ENCODE measurements at regions not wholly inside any gene's neighbourhood (a gene's known extent, or its start where the extent isn't known, plus 50 kb on each side); places are given as distances from the start of the nearest gene placed in this dataset.

GRCh38 chr1:94619731-94620130 is 78.2 kb upstream of the F3 start:
- DNase-seq, result no peak
- Histone ChIP-seq H3K36me3 (no peaks in the 10 kb centered on the region), H3K9me3 (peaks cover 0 to 11% (median 0%) of the 10 kb centered on the region in 3 donors), H3K4me1 (peaks cover 7 to 49% (median 15%) of the 10 kb centered on the region in 3 donors), H3K4me3 (no peak overlapping the region), H3K27me3 (no peaks in the 10 kb centered on the region), H3K27ac (peak overlapping the region in 1 of 4 donors; percentile 71)
- intact Hi-C loops (cut with DNase I), result no loop called here
- WGBS, 2 donors, result 21 to 32% methylated on average over 1 of the region's 1 CpG
- TF ChIP-seq, protein P1, sequence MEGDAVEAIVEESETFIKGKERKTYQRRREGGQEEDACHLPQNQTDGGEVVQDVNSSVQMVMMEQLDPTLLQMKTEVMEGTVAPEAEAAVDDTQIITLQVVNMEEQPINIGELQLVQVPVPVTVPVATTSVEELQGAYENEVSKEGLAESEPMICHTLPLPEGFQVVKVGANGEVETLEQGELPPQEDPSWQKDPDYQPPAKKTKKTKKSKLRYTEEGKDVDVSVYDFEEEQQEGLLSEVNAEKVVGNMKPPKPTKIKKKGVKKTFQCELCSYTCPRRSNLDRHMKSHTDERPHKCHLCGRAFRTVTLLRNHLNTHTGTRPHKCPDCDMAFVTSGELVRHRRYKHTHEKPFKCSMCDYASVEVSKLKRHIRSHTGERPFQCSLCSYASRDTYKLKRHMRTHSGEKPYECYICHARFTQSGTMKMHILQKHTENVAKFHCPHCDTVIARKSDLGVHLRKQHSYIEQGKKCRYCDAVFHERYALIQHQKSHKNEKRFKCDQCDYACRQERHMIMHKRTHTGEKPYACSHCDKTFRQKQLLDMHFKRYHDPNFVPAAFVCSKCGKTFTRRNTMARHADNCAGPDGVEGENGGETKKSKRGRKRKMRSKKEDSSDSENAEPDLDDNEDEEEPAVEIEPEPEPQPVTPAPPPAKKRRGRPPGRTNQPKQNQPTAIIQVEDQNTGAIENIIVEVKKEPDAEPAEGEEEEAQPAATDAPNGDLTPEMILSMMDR (IDR thresholded peaks at IDR 0.05), result no peak
- TF ChIP-seq POLR2A (IDR thresholded peaks at IDR 0.05), result no peak

- WGBS, 2 donors, result 91 to 93% methylated on average over 12 to 13 of the region's 13 CpGs
These were observed 76.6 kb upstream of the F3 start for GRCh38 chr1:94617957-94618739.

GRCh38 chr1:94617134-94617805 is 75.7 kb upstream of the F3 start:
- Histone ChIP-seq H3K4me3 (no peak overlapping the region), H3K4me1 (peaks cover 7 to 38% (median 15%) of the 10 kb centered on the region in 3 donors), H3K27me3 (no peaks in the 10 kb centered on the region), H3K27ac (peak overlapping the region in 1 of 4 donors; percentile 18), H3K36me3 (no peaks in the 10 kb centered on the region), H3K9me3 (peaks cover 0 to 11% (median 0%) of the 10 kb centered on the region in 3 donors)
- intact Hi-C loops (cut with DNase I), result no loop called here
- TF ChIP-seq, protein P1 (IDR thresholded peaks at IDR 0.05), result no peak
- TF ChIP-seq POLR2A (IDR thresholded peaks at IDR 0.05), result no peak
- WGBS, 2 donors, result 58 to 70% methylated on average over 6 of the region's 6 CpGs
- no peak for DNase-seq

More at GRCh38 chr1:94617957-94618739, 76.6 kb upstream of the F3 start:
- Histone ChIP-seq H3K4me1 (peaks cover 7 to 47% (median 15%) of the 10 kb centered on the region in 3 donors), H3K27ac (no peak overlapping the region), H3K27me3 (no peaks in the 10 kb centered on the region), H3K36me3 (no peaks in the 10 kb centered on the region), H3K4me3 (no peak overlapping the region), H3K9me3 (peaks cover 0 to 11% (median 0%) of the 10 kb centered on the region in 3 donors)
- no peak for TF ChIP-seq POLR2A (IDR thresholded peaks at IDR 0.05)
- TF ChIP-seq, protein P1 (IDR thresholded peaks at IDR 0.05), result no peak
- DNase-seq, result no peak
- intact Hi-C loops (cut with DNase I), result no loop called here

- H3K4me3 ChIP-seq, result no peak overlapping the region
- H3K36me3 ChIP-seq, result no peaks in the 10 kb centered on the region
- H3K27me3 ChIP-seq, result no peaks in the 10 kb centered on the region
- TF ChIP-seq, protein P1 (IDR thresholded peaks at IDR 0.05), result no peak
- TF ChIP-seq POLR2A (IDR thresholded peaks at IDR 0.05), result no peak
- peaks cover 7 to 31% (median 8%) of the 10 kb centered on the region in 3 donors for H3K4me1 ChIP-seq
- H3K27ac ChIP-seq, result peak overlapping the region in 1 of 4 donors; percentile 18
- DNase-seq, result no peak
- WGBS, 2 donors, result 59 to 71% methylated on average over 2 of the region's 2 CpGs
- intact Hi-C loops (cut with DNase I), result no loop called here
- H3K9me3 ChIP-seq, result peaks cover 0 to 11% (median 0%) of the 10 kb centered on the region in 3 donors
These were observed 74.9 kb upstream of the F3 start for GRCh38 chr1:94616506-94616905.

DNA sequence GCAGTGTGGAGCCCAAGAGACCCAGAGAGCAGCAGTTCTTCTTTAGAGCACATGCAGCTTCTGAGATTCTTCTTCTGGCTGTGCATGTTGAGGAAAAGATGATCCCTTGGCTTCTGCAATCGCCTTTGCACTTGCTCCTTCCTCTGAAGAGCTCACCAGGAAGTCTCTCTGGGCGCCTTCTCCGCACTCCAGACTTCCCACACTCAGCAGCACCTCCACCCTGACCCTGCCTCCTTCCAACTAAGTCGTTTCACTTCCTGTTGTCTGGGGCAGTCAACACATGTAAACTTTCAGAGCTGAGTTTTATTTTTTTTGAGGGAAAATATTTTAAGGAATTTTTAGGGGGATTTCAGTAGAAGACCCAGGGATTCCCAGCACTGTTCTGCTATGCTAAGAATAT is 73.4 kb upstream of the F3 start:
- no peak for DNase-seq
- H3K36me3 ChIP-seq, result no peaks in the 10 kb centered on the region
- no peak overlapping the region for H3K4me3 ChIP-seq
- 35 to 46% methylated on average over 4 of the region's 4 CpGs for WGBS, 2 donors
- H3K27me3 ChIP-seq, result no peaks in the 10 kb centered on the region
- peaks cover 0 to 11% (median 0%) of the 10 kb centered on the region in 3 donors for H3K9me3 ChIP-seq
- TF ChIP-seq, protein P1 (IDR thresholded peaks at IDR 0.05), result no peak
- no peak for TF ChIP-seq POLR2A (IDR thresholded peaks at IDR 0.05)
- H3K4me1 ChIP-seq, result peaks cover 0 to 16% (median 0%) of the 10 kb centered on the region in 3 donors
- H3K27ac ChIP-seq, result no peak overlapping the region
- intact Hi-C loops (cut with DNase I), result no loop called here
